SK-N-SH (cell line): ENCODE measurements at regions not wholly inside any gene's neighbourhood (a gene's known extent, or its start where the extent isn't known, plus 50 kb on each side); places are given as distances from the start of the nearest gene placed in this dataset.

Source experiments
- CTCF ChIA-PET: fragments of 300-600, 350-600 bp; formaldehyde crosslinking; extraction: SDS; loops from one replicate; lab custom pipeline; 2021; lab: Yijun Ruan, JAX
- POLR2A ChIA-PET: fragments of 350-600 bp; sonication (Branson Sonifier 250); formaldehyde crosslinking; extraction: SDS; loops from one replicate; lab custom pipeline; 2020; ENCODE audit warnings: antibody characterized with exemption, inconsistent platforms; lab: Yijun Ruan, JAX
- DNase-seq: peaks from one replicate; pipeline ENCODE4 v3.0.0; 2012
- H2AFZ ChIP-seq: fragments of 200-600 bp; sonication (generic); 2 replicates; pipeline ENCODE4 v1.8.1; 2016; ENCODE audit warnings: antibody characterized with exemption, mild to moderate bottlenecking, low read depth
- H3F3A ChIP-seq: fragments of 200-600 bp; sonication (generic); replicated peaks from 2 replicates; pipeline ENCODE3; 2016; ENCODE audit warnings: antibody characterized with exemption, mild to moderate bottlenecking; ENCODE audit not compliant: insufficient read depth
- H3K27ac ChIP-seq, 2 experiments: fragments of 200-500 bp in 1 of 2; fragments of 200-600 bp in 1 of 2; sonication (Bioruptor generic) in 1 of 2; sonication (generic), shearing (Covaris generic) in 1 of 2; 2 replicates each; pipeline versions ENCODE4 v1.5.1 to v1.6.1; 2014 to 2016; ENCODE audit warnings: low read depth in 2 of 2, inconsistent platforms in 1 of 2, low read length in 1 of 2, mild to moderate bottlenecking in 1 of 2, mixed read lengths in 1 of 2
- H3K27me3 ChIP-seq: fragments of 200-600 bp; sonication (generic), shearing (Covaris generic); 2 replicates; pipeline ENCODE4 v1.6.1; 2016; ENCODE audit warnings: mixed run types; ENCODE audit not compliant: insufficient read depth
- H3K36me3 ChIP-seq, 2 experiments: fragments of 200-500 bp in 1 of 2; fragments of 200-600 bp in 1 of 2; sonication (Bioruptor generic) in 1 of 2; sonication (generic) in 1 of 2; replicated peaks in 1 of 2; 2 replicates each; pipeline versions ENCODE3 to v1.5.1; 2014 to 2016; ENCODE audit warnings: low read length in 1 of 2, mild to moderate bottlenecking in 1 of 2; ENCODE audit not compliant: insufficient read depth in 2 of 2, control insufficient read depth in 1 of 2
- H3K4me1 ChIP-seq, 2 experiments: fragments of 200-500 bp in 1 of 2; fragments of 200-600 bp in 1 of 2; sonication (Bioruptor generic) in 1 of 2; sonication (generic), shearing (Covaris generic) in 1 of 2; 2 replicates each; pipeline versions ENCODE4 v1.5.1 to v1.6.1; 2014 to 2016; ENCODE audit warnings: low read depth in 1 of 2, low read length in 1 of 2, mixed run types in 1 of 2; ENCODE audit not compliant: insufficient read depth in 2 of 2, control insufficient read depth in 1 of 2
- H3K4me2 ChIP-seq: fragments of 200-600 bp; sonication (generic), shearing (Covaris generic); 2 replicates; pipeline ENCODE4 v1.6.1; 2017; ENCODE audit warnings: mixed run types
- H3K4me3 ChIP-seq, 2 experiments: fragments of 200-500 bp in 1 of 2; fragments of 200-600 bp in 1 of 2; sonication (Bioruptor generic) in 1 of 2; sonication (generic), shearing (Covaris generic) in 1 of 2; 2 replicates each; pipeline versions ENCODE4 v1.5.1 to v1.8.1; 2014 to 2016; ENCODE audit warnings: low read depth in 2 of 2, inconsistent platforms in 1 of 2, low read length in 1 of 2, mild to moderate bottlenecking in 1 of 2, mixed read lengths in 1 of 2, moderate library complexity in 1 of 2
- H3K79me2 ChIP-seq: fragments of 200-600 bp; sonication (generic); 2 replicates; pipeline ENCODE4 v1.8.1; 2017; ENCODE audit warnings: mild to moderate bottlenecking; ENCODE audit not compliant: insufficient read depth
- H3K9ac ChIP-seq: fragments of 200-600 bp; sonication (generic); 2 replicates; pipeline ENCODE4 v1.6.1; 2017; ENCODE audit warnings: mixed run types
- H3K9me2 ChIP-seq: fragments of 200-600 bp; sonication (generic); 2 replicates; pipeline ENCODE4 v1.6.1; 2017; ENCODE audit warnings: mixed run types
- H3K9me3 ChIP-seq: fragments of 200-600 bp; sonication (generic); 2 replicates; pipeline ENCODE4 v1.6.1; 2017; ENCODE audit warnings: mixed run types, mild to moderate bottlenecking, moderate library complexity
- H4K20me1 ChIP-seq: fragments of 200-600 bp; sonication (generic); 2 replicates; pipeline ENCODE4 v1.6.1; 2017; ENCODE audit warnings: mild to moderate bottlenecking, mixed run types; ENCODE audit not compliant: insufficient read depth
- EP300 ChIP-seq, 2 experiments: IDR thresholded peaks; 2 replicates each; pipeline versions ENCODE4 v1.4.0 to v1.6.1; 2012; ENCODE audit warnings: borderline replicate concordance in 1 of 2, low read depth in 1 of 2, low read length in 1 of 2
- FOSL2 ChIP-seq: IDR thresholded peaks from 2 replicates; pipeline ENCODE4 v1.4.0; 2012; ENCODE audit warnings: low read depth, mild to moderate bottlenecking, moderate library complexity, borderline replicate concordance
- GABPA ChIP-seq: IDR thresholded peaks from 2 replicates; pipeline ENCODE4 v1.4.0; 2012; ENCODE audit warnings: low read depth, mild to moderate bottlenecking
- JUND ChIP-seq: IDR thresholded peaks from 2 replicates; pipeline ENCODE4 v1.4.0; 2012
- MXI1 ChIP-seq: IDR thresholded peaks from 2 replicates; pipeline ENCODE4 v1.6.1; 2012; ENCODE audit warnings: mild to moderate bottlenecking, low read depth, low read length, improper control_type of control experiment
- PBX3 ChIP-seq: IDR thresholded peaks from 2 replicates; pipeline ENCODE4; 2012
- RAD21 ChIP-seq: IDR thresholded peaks from 2 replicates; pipeline ENCODE4 v1.6.1; 2012; ENCODE audit warnings: mild to moderate bottlenecking, low read length
- REST ChIP-seq: IDR thresholded peaks from 2 replicates; pipeline ENCODE4 v1.6.1; 2012; ENCODE audit warnings: mild to moderate bottlenecking, low read depth, low read length, moderate library complexity
- RXRA ChIP-seq: IDR thresholded peaks from 2 replicates; pipeline ENCODE4 v1.4.0; 2012; ENCODE audit warnings: low read depth, mild to moderate bottlenecking, borderline replicate concordance
- SMC3 ChIP-seq: IDR thresholded peaks from 2 replicates; pipeline ENCODE4 v1.6.1; 2012; ENCODE audit warnings: low read depth, low read length, improper control_type of control experiment
- WGBS: methylation state at CpG from one replicate; pipeline ENCODE4 v1.1.6; 2017; ENCODE audit warnings: low lambda C conversion rate; 5-methylcytosine and 5-hydroxymethylcytosine counted together

DNA sequence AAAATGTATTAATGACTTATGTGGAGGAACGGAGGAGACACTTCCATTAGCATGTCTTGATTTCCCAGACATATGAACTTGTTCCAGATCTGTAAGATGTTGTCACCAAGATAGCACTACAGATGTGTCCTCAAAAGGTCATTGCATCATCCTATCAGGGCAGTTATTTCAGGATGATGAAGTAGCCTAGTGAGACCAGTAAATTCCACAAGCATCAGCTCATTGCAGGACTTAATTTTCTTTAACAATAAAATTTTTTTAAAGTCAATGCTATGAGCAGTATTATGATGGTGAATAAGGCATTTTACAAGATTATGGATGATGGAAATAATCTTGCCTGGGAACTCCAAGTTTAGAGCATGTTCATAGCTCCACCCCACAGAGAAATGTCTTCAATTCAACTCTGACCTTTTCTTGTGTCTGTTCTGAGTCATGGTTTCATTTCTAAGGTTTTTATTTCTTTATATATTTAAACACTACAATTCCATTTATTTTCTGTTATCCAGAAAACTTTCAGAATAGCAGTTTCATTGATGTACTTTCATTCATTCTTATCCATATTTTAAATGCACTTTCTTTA is 1203.3 kb upstream of the CELF2 start:
- Histone ChIP-seq H3K4me3 (no peak overlapping the region), H3K4me2 (no peak overlapping the region), H3K79me2 (no peaks in the 10 kb centered on the region), H3K36me3 (no peaks in the 10 kb centered on the region), H3K9ac (no peak overlapping the region), H3K9me3 (0 out of 2 replicates have a peak, but pooled peaks cover 4% of the 10 kb centered on the region), H4K20me1 (no peaks in the 10 kb centered on the region), H3F3A (no peaks in the 10 kb centered on the region), H3K4me1 (no peaks in the 10 kb centered on the region), H3K27ac (no peak overlapping the region), H3K9me2 (no peaks in the 10 kb centered on the region), H2AFZ (no peak overlapping the region), H3K27me3 (no peaks in the 10 kb centered on the region)
- CTCF ChIA-PET, result no interaction called here
- DNase-seq, result no peak
- 9% methylated on average over 1 of the region's 1 CpG for WGBS
- POLR2A ChIA-PET, result no interaction called here
- TF ChIP-seq REST (no peak), FOSL2 (no peak), PBX3 (no peak), MXI1 (no peak), JUND (no peak), GABPA (no peak), RAD21 (no peak)

DNA sequence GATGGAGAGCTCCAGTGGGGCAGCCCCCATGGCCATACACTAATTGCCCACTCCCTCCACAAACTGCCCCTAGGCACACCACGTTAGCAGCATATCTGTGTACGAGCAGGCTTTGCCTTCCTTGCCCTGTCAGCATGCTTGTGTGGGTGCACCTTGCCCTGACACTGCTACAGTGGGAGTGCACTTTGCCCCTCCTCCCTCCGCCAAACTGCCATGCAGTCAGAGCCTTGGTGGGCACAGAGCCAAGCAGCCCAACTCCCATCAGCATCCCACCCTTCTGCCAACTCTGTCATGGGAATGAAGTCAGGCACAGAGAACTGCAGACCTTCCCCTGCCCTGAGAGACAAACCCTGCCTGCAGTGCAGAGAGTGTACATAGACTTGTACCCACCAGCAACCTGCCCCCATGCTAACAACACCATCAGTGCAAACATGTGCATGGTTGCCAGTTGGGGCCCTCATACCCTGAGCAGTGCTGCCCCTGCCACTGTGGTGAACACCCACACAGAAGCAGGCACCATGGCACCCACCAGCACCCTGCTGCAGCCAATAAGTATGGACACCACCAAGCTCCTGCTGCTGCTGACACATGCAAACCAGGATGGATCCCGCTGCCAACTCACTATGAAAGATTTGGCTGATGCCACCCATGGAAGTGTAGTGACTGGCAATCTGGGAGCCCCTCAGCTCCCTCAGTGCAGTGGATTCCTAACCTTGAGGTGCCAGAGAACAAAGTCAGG is 1197.7 kb upstream of the CELF2 start:
- no peak overlapping the region for H3K9ac ChIP-seq
- no peaks in the 10 kb centered on the region for H4K20me1 ChIP-seq
- H3K27me3 ChIP-seq, result no peaks in the 10 kb centered on the region
- H3K27ac ChIP-seq, result no peak overlapping the region
- H3K79me2 ChIP-seq, result no peaks in the 10 kb centered on the region
- WGBS, result 22% methylated on average over 1 of the region's 4 CpGs
- H3K9me2 ChIP-seq, result no peaks in the 10 kb centered on the region
- no peak overlapping the region for H3K4me2 ChIP-seq
- DNase-seq, result no peak
- POLR2A ChIA-PET, result no interaction called here
- no peaks in the 10 kb centered on the region for H3F3A ChIP-seq
- H3K4me3 ChIP-seq, result no peak overlapping the region
- TF ChIP-seq SMC3, result no peak
- no peak for TF ChIP-seq EP300 (IDR thresholded peaks at IDR 0.05; ENCODE audit: borderline replicate concordance in 1 of 2, low read depth in 1 of 2, low read length in 1 of 2)
- TF ChIP-seq RXRA, result no peak
- no peaks in the 10 kb centered on the region for H3K4me1 ChIP-seq
- no peaks in the 10 kb centered on the region for H3K36me3 ChIP-seq
- no peak overlapping the region for H2AFZ ChIP-seq
- H3K9me3 ChIP-seq, result no peaks in the 10 kb centered on the region; the same call in 1 of the 2 replicates
- CTCF ChIA-PET, result no interaction called here
